Tibial nerve (tissue), 3 donors: ENCODE measurements at regions not wholly inside any gene's neighbourhood (a gene's known extent, or its start where the extent isn't known, plus 50 kb on each side); places are given as distances from the start of the nearest gene placed in this dataset.

Experiments used
- POLR2A ChIP-seq, 2 donors: fragments of 450-650 bp; IDR thresholded peaks; one replicate each; pipeline ENCODE4 v1.6.1; 2017; ENCODE audit warnings: antibody characterized with exemption in 2 of 2, mild to moderate bottlenecking in 2 of 2, moderate library complexity in 2 of 2
- TF ChIP-seq, protein P1 (sequence below), 5 experiments: fragments of 200-600 bp in 3 of 5; fragments of 450-650 bp in 2 of 5; sonication (generic) in 3 of 5; IDR thresholded peaks; one replicate each; pipeline ENCODE4 v1.5.1; 2016 to 2019; ENCODE audit warnings: antibody characterized with exemption in 5 of 5, mild to moderate bottlenecking in 3 of 5, moderate library complexity in 2 of 5

- TF ChIP-seq, protein P1, sequence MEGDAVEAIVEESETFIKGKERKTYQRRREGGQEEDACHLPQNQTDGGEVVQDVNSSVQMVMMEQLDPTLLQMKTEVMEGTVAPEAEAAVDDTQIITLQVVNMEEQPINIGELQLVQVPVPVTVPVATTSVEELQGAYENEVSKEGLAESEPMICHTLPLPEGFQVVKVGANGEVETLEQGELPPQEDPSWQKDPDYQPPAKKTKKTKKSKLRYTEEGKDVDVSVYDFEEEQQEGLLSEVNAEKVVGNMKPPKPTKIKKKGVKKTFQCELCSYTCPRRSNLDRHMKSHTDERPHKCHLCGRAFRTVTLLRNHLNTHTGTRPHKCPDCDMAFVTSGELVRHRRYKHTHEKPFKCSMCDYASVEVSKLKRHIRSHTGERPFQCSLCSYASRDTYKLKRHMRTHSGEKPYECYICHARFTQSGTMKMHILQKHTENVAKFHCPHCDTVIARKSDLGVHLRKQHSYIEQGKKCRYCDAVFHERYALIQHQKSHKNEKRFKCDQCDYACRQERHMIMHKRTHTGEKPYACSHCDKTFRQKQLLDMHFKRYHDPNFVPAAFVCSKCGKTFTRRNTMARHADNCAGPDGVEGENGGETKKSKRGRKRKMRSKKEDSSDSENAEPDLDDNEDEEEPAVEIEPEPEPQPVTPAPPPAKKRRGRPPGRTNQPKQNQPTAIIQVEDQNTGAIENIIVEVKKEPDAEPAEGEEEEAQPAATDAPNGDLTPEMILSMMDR (IDR thresholded peaks at IDR 0.05) = no peak
- TF ChIP-seq POLR2A (IDR thresholded peaks at IDR 0.05) = no peak
Measured at GRCh38 chr11:91303749-91304148, 920.9 kb upstream of the FAT3 start.
